Prostate gland (tissue), 2 donors: ENCODE measurements at regions not wholly inside any gene's neighbourhood (a gene's known extent, or its start where the extent isn't known, plus 50 kb on each side); places are given as distances from the start of the nearest gene placed in this dataset.

Source experiments
- CTCF ChIP-seq, 4 experiments: fragments of 200-600 bp in 2 of 4; fragments of 450-650 bp in 2 of 4; sonication (generic) in 2 of 4; IDR thresholded peaks; 1 replicate in 3 of 4; 2 replicates in 1 of 4; pipeline ENCODE4 v1.5.1; 2016 to 2019; ENCODE audit warnings: antibody characterized with exemption in 4 of 4, mild to moderate bottlenecking in 2 of 4, moderate library complexity in 2 of 4
- POLR2A ChIP-seq: fragments of 450-650 bp; IDR thresholded peaks from one replicate; pipeline ENCODE4 v1.6.1; 2016; ENCODE audit warnings: antibody characterized with exemption, mild to moderate bottlenecking
- POLR2AphosphoS5 ChIP-seq: sonication (generic); formaldehyde crosslinking; IDR thresholded peaks from one replicate; pipeline ENCODE4 v1.6.1; 2017; ENCODE audit warnings: antibody characterized with exemption

- TF ChIP-seq CTCF (IDR thresholded peaks at IDR 0.05) (no peak), POLR2AphosphoS5 (no peak), POLR2A (no peak)
Observed at GRCh38 chr18:76667603-76668002, 154.8 kb upstream of the ZNF236 start.
